GM06990 (cell line): ENCODE measurements at regions not wholly inside any gene's neighbourhood (a gene's known extent, or its start where the extent isn't known, plus 50 kb on each side); places are given as distances from the start of the nearest gene placed in this dataset.

Experiments used
- DNase-seq: peaks from one replicate; pipeline ENCODE4 v3.0.0-alpha.2; 2011; ENCODE audit not compliant: insufficient read length; ENCODE audit errors: extremely low read depth
- H3K27me3 ChIP-seq: replicated peaks from 2 replicates; pipeline ENCODE4 v1.6.0; 2011; ENCODE audit warnings: low read length; ENCODE audit not compliant: control insufficient read depth, insufficient read depth
- H3K36me3 ChIP-seq: 2 replicates; pipeline ENCODE4 v1.5.1; 2011; ENCODE audit warnings: low read length; ENCODE audit not compliant: control insufficient read depth, insufficient read depth
- H3K4me3 ChIP-seq: replicated peaks from 2 replicates; pipeline ENCODE4 v1.5.1; 2011; ENCODE audit warnings: low read depth, mild to moderate bottlenecking, control low read depth, low read length
- CTCF ChIP-seq: IDR thresholded peaks from 2 replicates; pipeline ENCODE4 v1.5.1; 2011; ENCODE audit warnings: low read length, control low read depth, mild to moderate bottlenecking, inconsistent platforms; ENCODE audit not compliant: insufficient read depth, poor library complexity, severe bottlenecking

GRCh38 chr6:169902604-169903003 lies 151.2 kb downstream of the ERMARD start:
- H3K36me3 ChIP-seq, result no peaks in the 10 kb centered on the region
- TF ChIP-seq CTCF, result no peak
- H3K27me3 ChIP-seq, result no peaks in the 10 kb centered on the region
- no peak for DNase-seq
- no peak overlapping the region for H3K4me3 ChIP-seq

GRCh38 chr6:169902070-169902469 lies 150.6 kb downstream of the ERMARD start:
- Histone ChIP-seq H3K36me3 (no peaks in the 10 kb centered on the region), H3K4me3 (no peak overlapping the region), H3K27me3 (no peaks in the 10 kb centered on the region)
- no peak for DNase-seq
- no peak for TF ChIP-seq CTCF

GRCh38 chr6:169899481-169900145 lies 148.2 kb downstream of the ERMARD start:
- Histone ChIP-seq H3K4me3 (no peak overlapping the region), H3K27me3 (no peaks in the 10 kb centered on the region), H3K36me3 (no peaks in the 10 kb centered on the region)
- no peak for DNase-seq
- no peak for TF ChIP-seq CTCF

DNA sequence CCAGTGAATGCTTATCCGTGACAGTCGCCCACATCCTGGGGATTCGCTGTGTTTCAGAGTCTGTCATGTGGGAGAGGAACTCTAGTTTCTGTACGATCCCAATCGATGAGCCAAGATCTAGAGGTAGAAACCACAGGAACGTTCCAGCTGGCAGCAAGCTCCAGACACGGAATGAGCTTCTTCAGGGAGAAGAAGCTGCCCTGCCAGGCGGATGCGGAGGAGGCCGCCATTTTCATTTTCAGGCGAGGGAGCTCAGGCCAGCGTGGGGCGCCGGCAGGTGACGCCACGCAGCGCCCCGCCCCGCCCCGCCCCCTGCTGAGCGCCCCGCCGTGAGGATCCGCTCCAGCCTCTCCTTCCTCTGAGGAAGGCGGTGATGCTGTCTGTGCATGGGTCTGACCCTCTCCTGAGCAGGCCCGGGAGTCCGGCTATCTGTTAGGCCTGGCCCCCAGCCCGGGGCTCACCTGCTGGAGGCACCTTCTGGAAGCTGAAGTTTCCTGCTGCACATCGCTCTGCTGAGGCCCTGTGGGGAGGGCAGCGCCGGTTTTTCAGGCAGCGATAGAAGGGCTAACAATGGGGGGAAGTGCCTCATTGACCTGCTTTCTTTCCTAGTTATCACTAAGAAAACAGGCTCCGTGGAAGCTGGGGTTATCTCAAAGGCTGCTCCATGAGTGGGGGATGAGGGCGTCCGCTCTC lies 147.5 kb downstream of the ERMARD start:
- Histone ChIP-seq H3K27me3 (no peaks in the 10 kb centered on the region), H3K4me3 (no peak overlapping the region), H3K36me3 (no peaks in the 10 kb centered on the region)
- no peak for TF ChIP-seq CTCF
- no peak for DNase-seq

- no peaks in the 10 kb centered on the region for H3K27me3 ChIP-seq
- no peaks in the 10 kb centered on the region for H3K36me3 ChIP-seq
- DNase-seq, result no peak
- H3K4me3 ChIP-seq, result no peak overlapping the region
- no peak for TF ChIP-seq CTCF
These were observed 146.4 kb downstream of the ERMARD start for GRCh38 chr6:169897601-169898358.
